HK-2 (cell line): ENCODE measurements at regions not wholly inside any gene's neighbourhood (a gene's known extent, or its start where the extent isn't known, plus 50 kb on each side); places are given as distances from the start of the nearest gene placed in this dataset.

ENCODE experiments used
- DNase-seq: peaks from one replicate; pipeline ENCODE4 v3.0.0-alpha.2; 2018; ENCODE audit not compliant: unreplicated experiment

GRCh38 chr11:115860246-115860645 lies 356.0 kb upstream of the CADM1 start:
- DNase-seq: no peak

GRCh38 chr11:115848611-115849010 lies 344.4 kb upstream of the CADM1 start:
- DNase-seq: no peak

- DNase-seq: no peak
Observed at GRCh38 chr11:115848080-115848479, 343.9 kb upstream of the CADM1 start.

GRCh38 chr11:115845872-115846271 lies 341.7 kb upstream of the CADM1 start:
- no peak for DNase-seq

- DNase-seq: no peak
Observed at GRCh38 chr11:115843685-115844084, 339.5 kb upstream of the CADM1 start.

- DNase-seq: no peak
Observed at GRCh38 chr11:115843111-115843510, 338.9 kb upstream of the CADM1 start.

GRCh38 chr11:115820026-115820425 lies 315.8 kb upstream of the CADM1 start:
- no peak for DNase-seq

- DNase-seq: no peak
Observed at GRCh38 chr11:115819014-115819413, 314.8 kb upstream of the CADM1 start.

GRCh38 chr11:115817844-115818468 lies 313.7 kb upstream of the CADM1 start:
- DNase-seq: no peak

GRCh38 chr11:115808351-115808940 lies 304.2 kb upstream of the CADM1 start:
- no peak for DNase-seq

- DNase-seq: no peak
Observed at GRCh38 chr11:115806056-115806455, 301.8 kb upstream of the CADM1 start.

GRCh38 chr11:115803073-115803740 lies 299.0 kb upstream of the CADM1 start:
- no peak for DNase-seq

- no peak for DNase-seq
Observed at GRCh38 chr11:115802641-115803040, 298.4 kb upstream of the CADM1 start.

GRCh38 chr11:115792903-115793302 lies 288.7 kb upstream of the CADM1 start:
- no peak for DNase-seq

- DNase-seq: no peak
Observed at GRCh38 chr11:115787302-115787701, 283.1 kb upstream of the CADM1 start.

GRCh38 chr11:115784796-115785521 lies 280.7 kb upstream of the CADM1 start:
- no peak for DNase-seq

GRCh38 chr11:115780646-115781362 lies 276.6 kb upstream of the CADM1 start:
- DNase-seq: no peak

GRCh38 chr11:115778928-115779650 lies 274.9 kb upstream of the CADM1 start:
- no peak for DNase-seq

- no peak for DNase-seq
Observed at GRCh38 chr11:115776916-115777315, 272.7 kb upstream of the CADM1 start.

- no peak for DNase-seq
Observed at GRCh38 chr11:115775846-115776245, 271.6 kb upstream of the CADM1 start.

- DNase-seq: no peak
Observed at GRCh38 chr11:115774756-115775155, 270.5 kb upstream of the CADM1 start.
